ENCODE measurements at regions not wholly inside any gene's neighbourhood (a gene's known extent, or its start where the extent isn't known, plus 50 kb on each side); places are given as distances from the start of the nearest gene placed in this dataset.
"Not testable (repeated sequence)": the region's sequence is repeated elsewhere in the genome, so short reads cannot be mapped to it uniquely, and the experiment has no call there.

DNA sequence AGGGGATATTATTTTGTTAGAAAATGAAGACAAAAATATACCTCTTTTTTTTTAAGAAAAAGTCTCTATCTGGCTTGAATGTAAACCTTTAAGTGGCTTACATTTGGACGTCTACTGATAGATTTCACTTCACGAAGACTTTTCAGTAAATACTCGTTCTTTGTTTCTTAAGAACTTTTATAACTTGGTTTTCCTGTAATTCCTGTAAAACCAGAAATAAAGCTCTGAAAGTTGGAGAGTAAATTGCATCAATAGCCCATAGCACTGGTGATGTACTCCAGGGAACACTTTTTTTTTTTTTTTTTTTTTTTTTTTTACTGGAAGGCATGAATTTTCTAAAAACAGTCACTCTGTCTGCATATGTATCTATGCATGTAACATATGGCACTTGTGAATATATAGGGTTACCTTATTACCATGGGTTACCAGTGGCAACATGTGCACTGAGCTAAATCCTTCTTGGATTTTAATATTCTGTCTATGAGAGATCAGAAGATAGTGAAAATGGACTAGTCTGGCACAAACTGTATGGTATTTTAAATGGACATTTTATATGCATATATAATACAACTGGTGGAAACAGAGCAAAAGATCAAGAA is 309.2 kb upstream of the TCF4 start:
- H3K4me3 ChIP-seq (ENCODE audit: low read length): no peak overlapping the region
- H3K9me3 ChIP-seq (ENCODE audit: control insufficient read depth, insufficient read depth, low read length): no peaks in the 10 kb centered on the region
- no peaks in the 10 kb centered on the region for H3K4me1 ChIP-seq (ENCODE audit: control insufficient read depth, low read length)
- H3K27me3 ChIP-seq (ENCODE audit: control insufficient read depth, low read length): no peaks in the 10 kb centered on the region
- no peak for TF ChIP-seq EZH2phosphoT487 (IDR thresholded peaks at IDR 0.05; ENCODE audit: borderline replicate concordance, low read length)
- TF ChIP-seq, protein P1, sequence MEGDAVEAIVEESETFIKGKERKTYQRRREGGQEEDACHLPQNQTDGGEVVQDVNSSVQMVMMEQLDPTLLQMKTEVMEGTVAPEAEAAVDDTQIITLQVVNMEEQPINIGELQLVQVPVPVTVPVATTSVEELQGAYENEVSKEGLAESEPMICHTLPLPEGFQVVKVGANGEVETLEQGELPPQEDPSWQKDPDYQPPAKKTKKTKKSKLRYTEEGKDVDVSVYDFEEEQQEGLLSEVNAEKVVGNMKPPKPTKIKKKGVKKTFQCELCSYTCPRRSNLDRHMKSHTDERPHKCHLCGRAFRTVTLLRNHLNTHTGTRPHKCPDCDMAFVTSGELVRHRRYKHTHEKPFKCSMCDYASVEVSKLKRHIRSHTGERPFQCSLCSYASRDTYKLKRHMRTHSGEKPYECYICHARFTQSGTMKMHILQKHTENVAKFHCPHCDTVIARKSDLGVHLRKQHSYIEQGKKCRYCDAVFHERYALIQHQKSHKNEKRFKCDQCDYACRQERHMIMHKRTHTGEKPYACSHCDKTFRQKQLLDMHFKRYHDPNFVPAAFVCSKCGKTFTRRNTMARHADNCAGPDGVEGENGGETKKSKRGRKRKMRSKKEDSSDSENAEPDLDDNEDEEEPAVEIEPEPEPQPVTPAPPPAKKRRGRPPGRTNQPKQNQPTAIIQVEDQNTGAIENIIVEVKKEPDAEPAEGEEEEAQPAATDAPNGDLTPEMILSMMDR (IDR thresholded peaks at IDR 0.05; ENCODE audit: low read depth, low read length, poor library complexity, severe bottlenecking): no peak
- no peaks in the 10 kb centered on the region for H3K79me2 ChIP-seq (ENCODE audit: control insufficient read depth, low read length)
- no peaks in the 10 kb centered on the region for H3K36me3 ChIP-seq (ENCODE audit: control insufficient read depth, low read length)
- no peak overlapping the region for H3K27ac ChIP-seq (ENCODE audit: low read depth, low read length)
- no peak overlapping the region for H3K4me2 ChIP-seq (ENCODE audit: low read length)
- no peaks in the 10 kb centered on the region for H3F3A ChIP-seq (ENCODE audit: control insufficient read depth, insufficient read depth)
- H4K20me1 ChIP-seq (ENCODE audit: control insufficient read depth, insufficient read depth, low read depth, low read length): no peaks in the 10 kb centered on the region
- no peaks in the 10 kb centered on the region for H3K9me2 ChIP-seq (replicated peaks; ENCODE audit: control insufficient read depth, low read length)

DNA sequence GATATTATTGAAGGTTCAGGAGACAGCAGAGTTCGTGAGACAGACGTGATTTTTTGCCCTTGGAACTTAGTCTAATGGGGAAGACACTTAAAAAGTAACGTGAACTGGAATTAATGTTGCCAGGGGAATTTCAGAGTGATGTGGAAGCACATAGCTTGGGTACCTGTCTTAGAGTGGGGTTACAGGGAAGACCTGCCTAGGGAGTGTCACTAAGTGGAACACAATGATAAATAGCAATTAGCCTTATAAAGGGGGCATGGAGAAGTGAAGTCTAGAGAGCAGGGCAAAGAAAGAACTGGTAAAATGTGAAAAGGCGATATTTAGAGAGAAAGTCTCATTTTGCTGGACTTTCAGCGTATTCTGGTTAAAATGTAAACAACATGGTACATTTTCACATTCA is 306.0 kb upstream of the TCF4 start:
- Histone ChIP-seq H3K4me2 (ENCODE audit: low read length) (no peak overlapping the region), H3K9me2 (replicated peaks; ENCODE audit: control insufficient read depth, low read length) (no peaks in the 10 kb centered on the region), H3K4me3 (ENCODE audit: low read length) (no peak overlapping the region), H3K27me3 (ENCODE audit: control insufficient read depth, low read length) (no peaks in the 10 kb centered on the region), H3K4me1 (ENCODE audit: control insufficient read depth, low read length) (no peaks in the 10 kb centered on the region), H3K27ac (ENCODE audit: low read depth, low read length) (no peak overlapping the region), H3K79me2 (ENCODE audit: control insufficient read depth, low read length) (no peaks in the 10 kb centered on the region), H3K36me3 (ENCODE audit: control insufficient read depth, low read length) (no peaks in the 10 kb centered on the region), H4K20me1 (ENCODE audit: control insufficient read depth, insufficient read depth, low read depth, low read length) (no peaks in the 10 kb centered on the region), H3F3A (ENCODE audit: control insufficient read depth, insufficient read depth) (no peaks in the 10 kb centered on the region), H3K9me3 (ENCODE audit: control insufficient read depth, insufficient read depth, low read length) (no peaks in the 10 kb centered on the region)
- no peak for TF ChIP-seq EZH2phosphoT487 (IDR thresholded peaks at IDR 0.05; ENCODE audit: borderline replicate concordance, low read length)
- TF ChIP-seq, protein P1 (IDR thresholded peaks at IDR 0.05; ENCODE audit: low read depth, low read length, poor library complexity, severe bottlenecking): no peak

DNA sequence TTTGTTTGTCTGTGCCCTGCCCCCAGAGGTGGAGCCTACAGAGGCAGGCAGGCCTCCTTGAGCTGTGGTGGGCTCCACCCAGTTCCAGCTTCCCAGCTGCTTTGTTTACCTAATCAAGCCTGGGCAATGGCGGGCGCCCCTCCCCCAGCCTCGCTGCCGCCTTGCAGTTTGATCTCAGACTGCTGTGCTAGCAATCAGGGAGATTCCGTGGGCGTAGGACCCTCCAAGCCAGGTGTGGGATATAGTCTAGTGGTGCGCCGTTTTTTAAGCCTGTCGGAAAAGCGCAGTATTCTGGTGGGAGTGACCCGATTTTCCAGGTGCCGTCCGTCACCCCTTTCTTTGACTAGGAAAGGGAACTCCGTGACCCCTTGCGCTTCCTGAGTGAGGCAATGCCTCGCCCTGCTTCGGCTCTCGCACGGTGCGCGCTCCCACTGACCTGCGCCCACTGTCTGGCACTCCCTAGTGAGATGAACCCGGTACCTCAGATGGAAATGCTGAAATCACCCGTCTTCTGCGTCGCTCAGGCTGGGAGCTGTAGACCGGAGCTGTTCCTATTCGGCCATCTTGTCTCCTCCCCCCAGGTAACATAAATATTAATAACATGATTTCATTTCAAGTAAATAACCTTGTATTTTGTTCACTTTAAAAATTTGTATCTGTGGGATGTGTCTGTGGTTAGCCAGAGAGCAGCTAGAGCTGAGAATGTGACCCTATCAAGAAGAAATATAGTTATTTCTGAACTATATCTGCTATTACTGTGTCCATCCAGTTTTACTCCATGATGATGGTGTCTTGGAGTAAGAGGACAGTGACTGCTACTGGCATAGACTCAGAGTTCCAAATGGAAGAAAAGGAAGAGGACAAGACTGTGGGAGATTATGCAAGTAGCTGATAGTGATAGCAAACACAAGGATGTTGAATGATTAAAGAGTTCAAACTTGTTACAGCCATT is 305.1 kb upstream of the TCF4 start:
- H3K36me3 ChIP-seq (ENCODE audit: control insufficient read depth, low read length); H3K4me1 ChIP-seq (ENCODE audit: control insufficient read depth, low read length); H3K4me3 ChIP-seq (ENCODE audit: low read length); H3K27ac ChIP-seq (ENCODE audit: low read depth, low read length); H3K9me2 ChIP-seq (replicated peaks; ENCODE audit: control insufficient read depth, low read length); H3K27me3 ChIP-seq (ENCODE audit: control insufficient read depth, low read length); H3K9me3 ChIP-seq (ENCODE audit: control insufficient read depth, insufficient read depth, low read length); H3K4me2 ChIP-seq (ENCODE audit: low read length); H4K20me1 ChIP-seq (ENCODE audit: control insufficient read depth, insufficient read depth, low read depth, low read length); H3K79me2 ChIP-seq (ENCODE audit: control insufficient read depth, low read length); H3F3A ChIP-seq (ENCODE audit: control insufficient read depth, insufficient read depth): not testable (repeated sequence)

DNA sequence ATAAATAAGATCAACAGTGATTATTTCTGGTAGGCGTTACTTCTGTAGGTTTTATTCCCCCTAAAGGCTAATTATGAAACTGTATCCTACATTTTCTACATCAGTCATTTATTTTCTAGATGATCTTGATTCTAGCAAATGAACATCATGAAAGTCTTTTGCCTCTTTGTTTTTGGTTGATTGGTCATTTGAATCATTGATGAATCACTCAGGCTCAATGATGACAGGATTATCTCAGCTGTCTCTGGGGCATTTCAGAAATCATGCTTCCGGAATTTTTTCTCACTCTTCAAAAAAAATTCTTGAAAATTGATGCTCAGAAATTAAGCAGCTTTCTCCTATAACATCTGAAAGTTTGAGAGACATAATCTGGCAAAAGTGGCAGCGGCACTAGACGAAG is 298.9 kb upstream of the TCF4 start:
- no peaks in the 10 kb centered on the region for H4K20me1 ChIP-seq (ENCODE audit: control insufficient read depth, insufficient read depth, low read depth, low read length)
- H3K9me2 ChIP-seq (replicated peaks; ENCODE audit: control insufficient read depth, low read length): no peaks in the 10 kb centered on the region
- H3K4me2 ChIP-seq (ENCODE audit: low read length): no peak overlapping the region
- H3K36me3 ChIP-seq (ENCODE audit: control insufficient read depth, low read length): no peaks in the 10 kb centered on the region
- H3F3A ChIP-seq (ENCODE audit: control insufficient read depth, insufficient read depth): no peaks in the 10 kb centered on the region
- no peaks in the 10 kb centered on the region for H3K4me1 ChIP-seq (ENCODE audit: control insufficient read depth, low read length)
- TF ChIP-seq, protein P1 (IDR thresholded peaks at IDR 0.05; ENCODE audit: low read depth, low read length, poor library complexity, severe bottlenecking): no peak
- no peak for TF ChIP-seq EZH2phosphoT487 (IDR thresholded peaks at IDR 0.05; ENCODE audit: borderline replicate concordance, low read length)
- H3K79me2 ChIP-seq (ENCODE audit: control insufficient read depth, low read length): no peaks in the 10 kb centered on the region
- H3K27me3 ChIP-seq (ENCODE audit: control insufficient read depth, low read length): no peaks in the 10 kb centered on the region
- no peak overlapping the region for H3K4me3 ChIP-seq (ENCODE audit: low read length)
- H3K27ac ChIP-seq (ENCODE audit: low read depth, low read length): no peak overlapping the region
- no peaks in the 10 kb centered on the region for H3K9me3 ChIP-seq (ENCODE audit: control insufficient read depth, insufficient read depth, low read length)
